AG09319 (cell line): ENCODE measurements at regions not wholly inside any gene's neighbourhood (a gene's known extent, or its start where the extent isn't known, plus 50 kb on each side); places are given as distances from the start of the nearest gene placed in this dataset.

Experiments used
- DNase-seq: peaks from one replicate; pipeline ENCODE4 v3.0.0-alpha.2; 2010; ENCODE audit warnings: low read depth; ENCODE audit errors: extremely low read depth
- CTCF ChIP-seq: IDR thresholded peaks from 2 replicates; pipeline ENCODE4 v1.5.1; 2011; ENCODE audit warnings: low read depth, mild to moderate bottlenecking, inconsistent platforms, low read length, moderate library complexity

GRCh38 chr11:71383461-71383860 is 64.7 kb downstream of the DHCR7 start:
- TF ChIP-seq CTCF: no peak
- DNase-seq: no peak

- TF ChIP-seq CTCF: no peak
- DNase-seq: no peak
Measured at GRCh38 chr11:71381781-71382505, 66.2 kb downstream of the DHCR7 start.

GRCh38 chr11:71379701-71380100 is 68.5 kb downstream of the DHCR7 start:
- DNase-seq: no peak
- TF ChIP-seq CTCF: no peak

- DNase-seq: no peak
- no peak for TF ChIP-seq CTCF
Measured at GRCh38 chr11:71373791-71374454, 74.3 kb downstream of the DHCR7 start.

- peak; percentile 75 for TF ChIP-seq CTCF
- DNase-seq: peak; percentile 10
Measured at GRCh38 chr11:71372693-71373657, 75.2 kb downstream of the DHCR7 start.

GRCh38 chr11:71371674-71372069 is 76.5 kb downstream of the DHCR7 start:
- no peak for DNase-seq

More at GRCh38 chr11:71371674-71372069, 76.5 kb downstream of the DHCR7 start:
- TF ChIP-seq CTCF: no peak
